ENCODE measurements at regions not wholly inside any gene's neighbourhood (a gene's known extent, or its start where the extent isn't known, plus 50 kb on each side); places are given as distances from the start of the nearest gene placed in this dataset.

GRCh38 chr6:128586095-128586494, 65.7 kb upstream of the PTPRK start:
- no peak overlapping the region for H3K27ac ChIP-seq (ENCODE audit: insufficient read length, low read depth, low read length)
- H2BK120ac ChIP-seq (ENCODE audit: low read depth, low read length, poor library complexity, severe bottlenecking): no peak overlapping the region
- no peak overlapping the region for H2AFZ ChIP-seq (ENCODE audit: low read length)
- no peaks in the 10 kb centered on the region for H3K27me3 Mint-ChIP-seq (ENCODE audit: low read depth)
- no peak overlapping the region for H3T11ph ChIP-seq (ENCODE audit: low read length)
- no peaks in the 10 kb centered on the region for H3K79me2 ChIP-seq (ENCODE audit: insufficient read depth, low read length)
- no peak overlapping the region for H4K5ac ChIP-seq (ENCODE audit: insufficient read length, low read depth, low read length)
- H3K23ac ChIP-seq (ENCODE audit: insufficient read length, low read depth, low read length): no peak overlapping the region
- H3K23me2 ChIP-seq (ENCODE audit: insufficient read length, low read depth, low read length, poor library complexity, severe bottlenecking): no peaks in the 10 kb centered on the region
- no peaks in the 10 kb centered on the region for H3K36me3 Mint-ChIP-seq (ENCODE audit: insufficient read depth in 1 of 3, low read depth in 3 of 3)
- no peaks in the 10 kb centered on the region for H3K27me3 ChIP-seq (ENCODE audit: insufficient read depth, low read length)
- H2BK5ac ChIP-seq (ENCODE audit: insufficient read length, low read length): no peak overlapping the region
- H4K91ac ChIP-seq (ENCODE audit: insufficient read length, low read depth, low read length): no peak overlapping the region
- H3K9ac ChIP-seq (ENCODE audit: extremely low read depth, insufficient read length, low read length): no peak overlapping the region
- no peak overlapping the region for H3K56ac ChIP-seq (ENCODE audit: insufficient read length, low read depth, low read length)
- H2BK20ac ChIP-seq (ENCODE audit: low read depth, low read length, poor library complexity, severe bottlenecking): no peak overlapping the region
- no CpG with 5 or more reads among the region's 1 CpG for WGBS (ENCODE audit: extremely low coverage, insufficient read length, low lambda C conversion rate)
- no peak overlapping the region for H3K27ac Mint-ChIP-seq
- H3K9me3 Mint-ChIP-seq: no peaks in the 10 kb centered on the region
- no peaks in the 10 kb centered on the region for H4K20me1 ChIP-seq (ENCODE audit: control insufficient read depth, insufficient read depth, insufficient read length)
- no peaks in the 10 kb centered on the region for H3K9me3 ChIP-seq (ENCODE audit: control insufficient read depth, low read depth, low read length)
- no peak overlapping the region for H2BK12ac ChIP-seq (ENCODE audit: insufficient read length, low read depth, low read length)
- H2AK5ac ChIP-seq (ENCODE audit: insufficient read length, low read length): no peak overlapping the region
- no peak for TF ChIP-seq CTCF (conservative IDR thresholded peaks at IDR 0.05)
- no peak for DNase-seq
- no peak overlapping the region for H3K4me2 ChIP-seq (ENCODE audit: insufficient read depth, insufficient read length, low read length)
- H3K4me3 Mint-ChIP-seq: no peak overlapping the region
- H3K4me1 ChIP-seq (ENCODE audit: insufficient read depth, low read length): peaks cover 3% of the 10 kb centered on the region; the same call in 1 of the 2 replicates
- H4K8ac ChIP-seq (replicated peaks; ENCODE audit: insufficient read length, low read depth, low read length): no peak overlapping the region
- no peak overlapping the region for H2BK15ac ChIP-seq (ENCODE audit: low read depth, low read length)
- H3K14ac ChIP-seq (ENCODE audit: insufficient read depth, low read length): no peak overlapping the region
- no peak overlapping the region for H3K18ac ChIP-seq (ENCODE audit: insufficient read length, low read depth, low read length)
- peaks cover 4 to 6% of the 10 kb centered on the region in 2 experiments for H3K4me1 Mint-ChIP-seq
- H3K4ac ChIP-seq (ENCODE audit: low read depth, low read length): no peak overlapping the region
- H3K79me1 ChIP-seq (ENCODE audit: insufficient read depth, low read depth, low read length, poor library complexity, severe bottlenecking): no peaks in the 10 kb centered on the region
